HG03139 (cell line): ENCODE measurements at regions not wholly inside any gene's neighbourhood (a gene's known extent, or its start where the extent isn't known, plus 50 kb on each side); places are given as distances from the start of the nearest gene placed in this dataset.
"Not testable (repeated sequence)": the region's sequence is repeated elsewhere in the genome, so short reads cannot be mapped to it uniquely, and the experiment has no call there.

Experiments
- ATAC-seq: cut with Tn5 transposase; IDR thresholded peaks from one replicate; pipeline ENCODE4 v1.9.1; 2021; ENCODE audit not compliant: unreplicated experiment

DNA sequence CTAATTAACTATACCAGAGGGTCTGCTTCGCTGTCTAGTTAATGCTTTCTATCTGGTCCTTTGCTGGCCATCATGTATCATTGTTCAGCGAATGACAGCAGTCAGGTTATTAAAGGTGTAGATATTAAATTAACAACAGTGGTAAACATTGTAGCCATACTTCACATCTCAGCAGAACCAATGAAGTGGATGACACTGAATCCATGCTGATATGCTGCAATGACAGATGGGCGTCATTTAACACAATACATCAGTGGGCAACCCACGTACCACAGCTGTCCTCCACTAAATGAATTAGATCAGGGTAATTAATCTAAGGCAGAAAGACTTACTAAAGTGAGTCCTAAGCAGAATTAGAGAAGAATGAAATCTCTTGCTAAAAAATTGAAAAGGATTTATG lies 767.2 kb downstream of the NXPH1 start:
- ATAC-seq, result no peak

DNA sequence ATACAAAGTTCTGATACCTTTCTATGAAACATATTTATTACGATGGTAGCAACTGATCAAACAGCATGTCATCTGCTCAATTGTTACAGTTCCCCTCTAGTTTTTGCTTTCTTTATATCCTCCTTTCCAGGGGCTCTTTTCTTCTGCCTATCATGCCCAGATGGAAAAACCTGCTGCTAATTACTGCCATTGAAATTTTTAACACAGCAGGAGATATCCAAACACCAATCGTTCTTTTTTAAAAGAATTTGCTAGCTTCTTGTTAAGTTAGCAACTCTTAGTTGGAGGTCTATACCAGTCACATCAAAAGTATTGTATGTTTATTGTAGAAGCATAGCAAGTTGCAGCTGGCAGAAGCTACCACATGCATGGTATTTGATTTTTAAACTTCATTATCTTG lies 768.5 kb downstream of the NXPH1 start:
- ATAC-seq, result no peak

DNA sequence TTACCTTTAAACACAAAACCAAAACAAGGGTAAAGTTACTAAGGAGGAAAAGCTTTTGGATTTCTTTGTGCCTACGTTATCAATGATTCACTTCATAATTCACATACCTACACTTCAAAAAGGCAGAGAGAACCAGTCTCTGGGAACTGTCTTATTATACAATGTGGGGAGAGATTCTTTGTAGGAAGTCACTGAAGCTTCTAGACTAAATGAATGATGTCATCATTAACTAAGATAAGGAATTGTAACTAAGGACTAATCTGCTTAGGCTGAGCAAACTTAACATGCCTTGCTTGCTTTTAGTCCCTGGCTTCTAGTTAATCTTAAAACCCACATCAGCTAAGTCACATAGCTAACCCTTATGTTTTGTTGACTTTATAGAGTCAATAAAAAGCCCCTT lies 771.2 kb downstream of the NXPH1 start:
- ATAC-seq, result no peak

DNA sequence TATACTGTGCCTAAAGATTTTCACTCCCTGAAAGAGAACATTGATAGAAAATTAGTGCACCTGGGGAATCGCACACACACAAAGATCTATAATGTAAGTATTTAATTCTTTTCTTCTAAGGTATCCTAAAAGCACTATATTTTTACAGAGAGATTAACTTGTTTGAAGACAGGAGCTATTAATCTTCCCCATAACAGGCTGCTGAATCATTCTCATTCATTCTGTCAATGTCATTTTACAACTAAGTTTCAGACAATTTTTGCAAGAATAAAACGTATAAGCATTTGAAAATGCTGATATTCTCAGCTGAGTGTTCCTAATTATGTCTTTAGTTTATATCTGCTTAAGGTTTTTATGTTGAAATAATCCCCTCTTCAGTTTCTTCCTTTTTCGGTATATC lies 776.7 kb downstream of the NXPH1 start:
- no peak for ATAC-seq

DNA sequence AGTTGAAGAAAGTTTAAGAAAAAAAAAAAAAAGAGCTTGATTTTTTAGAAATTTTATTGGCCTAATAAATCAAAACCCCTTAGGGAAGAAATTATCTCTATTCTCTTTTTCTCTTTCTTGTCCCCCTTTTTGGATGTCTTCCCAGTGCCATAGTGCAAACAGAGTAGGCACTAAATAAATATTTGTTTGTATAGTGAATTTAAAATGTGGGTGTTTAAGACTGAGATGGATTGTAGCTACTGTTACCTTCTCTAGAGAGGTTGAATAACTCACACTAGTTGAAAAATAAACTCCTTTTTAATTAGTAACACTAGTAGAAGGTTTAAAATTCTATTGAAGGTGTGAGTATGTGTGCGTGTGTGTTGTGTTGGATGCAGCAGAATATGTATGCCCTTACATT lies 783.8 kb downstream of the NXPH1 start:
- no peak for ATAC-seq

DNA sequence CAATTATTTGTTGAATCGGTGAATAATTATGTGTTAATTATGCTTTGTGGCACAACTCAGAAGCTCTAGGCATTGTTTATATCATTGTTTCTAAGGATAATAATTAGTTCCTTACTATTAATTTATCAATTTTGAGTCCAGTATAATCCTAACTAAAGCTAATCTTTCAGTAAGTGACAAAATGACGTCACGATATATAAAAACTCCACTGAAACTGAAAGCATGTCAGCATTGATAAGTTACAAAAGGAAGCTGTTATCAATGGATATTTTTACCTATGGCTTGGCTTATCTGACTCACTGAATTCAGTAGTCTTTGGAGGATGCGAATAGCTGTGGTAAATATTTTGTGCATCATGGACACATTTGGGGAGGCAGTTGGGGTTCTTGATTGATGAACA lies 793.1 kb downstream of the NXPH1 start:
- ATAC-seq, result no peak

DNA sequence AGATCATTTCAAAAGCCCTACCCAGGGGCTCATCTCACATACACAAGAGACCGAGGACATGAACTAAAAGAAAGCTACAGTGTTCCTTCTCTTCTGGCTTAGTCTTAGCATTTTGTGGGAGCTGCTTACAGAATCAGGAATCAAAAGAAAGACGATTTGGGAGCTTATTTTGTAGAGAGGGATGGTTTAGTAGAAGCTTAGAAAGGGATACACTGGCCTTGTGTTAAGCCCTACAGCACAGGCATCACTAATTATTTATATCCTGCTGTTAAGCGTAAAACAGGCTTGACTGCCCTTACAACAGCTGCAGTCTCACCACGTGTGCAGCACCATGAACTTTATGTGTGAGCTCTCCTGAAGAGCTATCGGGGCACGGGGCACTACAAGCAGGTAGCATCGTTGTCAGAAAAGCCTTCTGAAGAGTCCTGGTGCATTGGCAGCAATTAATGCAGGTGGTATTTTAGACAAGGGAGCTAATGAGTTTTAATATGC lies 798.3 kb downstream of the NXPH1 start:
- ATAC-seq, result no peak

DNA sequence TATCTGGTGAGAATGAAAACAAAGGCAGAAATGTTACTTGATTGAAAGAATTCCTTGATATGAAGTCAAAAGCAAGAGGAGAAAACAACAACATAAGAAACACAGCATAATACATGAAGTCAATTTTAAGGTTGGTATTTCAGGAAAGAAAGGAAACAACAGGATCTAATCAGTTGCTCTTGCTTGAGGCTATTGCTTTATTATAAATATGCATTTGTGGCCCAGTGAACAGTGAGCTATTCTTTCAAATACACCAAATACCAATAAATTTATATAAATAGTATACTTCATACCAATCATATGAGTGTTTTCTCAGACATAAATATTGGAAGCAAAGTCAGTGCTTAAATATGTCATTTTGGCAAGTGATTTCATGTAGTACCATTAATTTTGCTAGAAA lies 806.6 kb downstream of the NXPH1 start:
- no peak for ATAC-seq

DNA sequence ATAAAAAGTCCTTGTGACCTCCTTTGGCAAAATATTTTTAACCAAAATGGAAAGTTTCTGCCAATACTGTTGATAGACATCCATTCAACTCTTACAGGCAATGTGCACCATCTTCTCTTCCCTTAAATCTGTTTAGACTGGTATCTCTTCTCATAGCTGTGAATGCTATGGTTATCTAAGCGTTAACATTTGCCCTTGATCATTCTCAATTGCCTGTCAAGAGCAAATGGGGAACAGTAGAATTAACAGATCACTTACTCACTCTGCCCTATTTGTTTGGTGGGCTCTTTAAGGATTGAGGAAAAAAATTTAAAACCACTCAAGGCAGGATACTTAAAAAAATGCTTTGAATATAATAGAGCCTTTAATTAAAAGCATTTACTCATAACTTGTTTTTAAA lies 808.4 kb downstream of the NXPH1 start:
- no peak for ATAC-seq

DNA sequence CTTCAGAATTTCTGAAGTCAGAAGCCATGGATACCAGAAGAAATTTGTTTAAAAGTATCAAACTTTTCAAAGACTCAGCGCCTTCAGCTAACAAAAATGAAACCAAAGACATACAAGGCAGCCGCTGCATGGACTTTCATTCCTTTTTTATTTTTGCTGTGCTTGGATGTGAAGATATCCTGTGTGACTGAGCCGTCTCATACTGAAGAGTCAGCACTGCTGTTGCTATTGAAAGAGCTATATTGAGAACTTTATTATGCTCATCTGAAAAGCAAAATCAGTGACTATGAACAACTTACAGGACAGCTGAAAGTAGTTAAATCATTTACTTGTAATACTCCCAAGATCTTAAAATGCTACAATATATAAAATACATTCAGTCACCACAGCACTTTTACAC lies 809.2 kb downstream of the NXPH1 start:
- ATAC-seq, result no peak

DNA sequence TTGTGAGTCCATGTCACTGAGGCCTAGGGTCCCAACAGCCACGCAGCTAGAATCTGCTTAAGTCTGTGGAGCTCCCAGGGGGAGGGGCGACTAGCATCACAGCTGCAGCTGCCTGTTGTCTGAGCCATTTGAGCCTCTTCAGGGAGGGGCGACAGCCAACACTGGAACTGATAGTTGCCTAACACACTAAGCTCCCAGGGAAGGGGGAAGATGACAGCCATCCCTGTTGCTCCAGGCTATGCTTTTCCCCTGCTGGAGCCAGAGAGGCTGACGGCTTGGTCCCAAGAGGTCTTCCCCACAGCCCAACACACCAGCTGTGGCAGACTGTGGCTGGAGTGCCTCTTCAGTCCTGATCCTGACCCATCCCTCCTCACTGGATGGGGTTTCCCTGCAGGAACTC lies 817.5 kb downstream of the NXPH1 start:
- no peak for ATAC-seq

DNA sequence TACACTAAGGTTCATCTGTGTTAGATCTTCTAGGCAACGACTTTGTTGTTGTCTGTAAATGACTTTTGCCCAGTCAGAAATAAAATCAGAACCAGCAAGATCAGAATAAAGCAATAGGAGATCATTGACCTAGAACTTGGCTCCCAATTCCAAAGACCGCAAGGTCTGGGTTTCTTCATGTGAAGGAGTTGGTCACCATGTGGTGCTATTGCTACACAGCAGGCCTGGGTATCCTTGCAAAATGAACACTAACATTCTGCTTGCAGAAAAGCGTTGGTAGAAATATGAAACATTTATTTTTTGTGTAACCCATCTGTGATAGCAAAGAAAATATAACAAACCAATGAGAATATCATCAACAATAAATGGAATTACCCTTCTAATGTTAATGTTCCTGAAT lies 831.0 kb downstream of the NXPH1 start:
- ATAC-seq, result no peak

DNA sequence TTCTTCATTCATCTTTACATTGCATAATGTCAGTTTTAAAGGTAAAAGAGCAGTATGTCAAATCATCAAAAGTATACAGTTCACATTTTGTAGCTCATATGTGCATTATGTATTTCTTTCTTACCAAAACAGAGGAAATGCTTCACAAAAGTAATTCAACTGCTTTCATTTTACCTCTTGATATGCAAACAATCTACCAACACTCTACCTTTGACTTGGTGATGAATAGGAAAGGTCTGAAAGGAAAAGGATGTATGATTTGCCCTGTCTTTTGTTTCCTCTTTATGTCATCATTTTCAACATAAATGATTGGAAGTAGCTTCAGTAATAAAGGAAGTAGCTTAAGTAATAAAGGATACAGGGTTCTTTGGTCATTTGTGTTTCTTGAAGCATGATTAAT lies 846.7 kb downstream of the NXPH1 start:
- no peak for ATAC-seq

DNA sequence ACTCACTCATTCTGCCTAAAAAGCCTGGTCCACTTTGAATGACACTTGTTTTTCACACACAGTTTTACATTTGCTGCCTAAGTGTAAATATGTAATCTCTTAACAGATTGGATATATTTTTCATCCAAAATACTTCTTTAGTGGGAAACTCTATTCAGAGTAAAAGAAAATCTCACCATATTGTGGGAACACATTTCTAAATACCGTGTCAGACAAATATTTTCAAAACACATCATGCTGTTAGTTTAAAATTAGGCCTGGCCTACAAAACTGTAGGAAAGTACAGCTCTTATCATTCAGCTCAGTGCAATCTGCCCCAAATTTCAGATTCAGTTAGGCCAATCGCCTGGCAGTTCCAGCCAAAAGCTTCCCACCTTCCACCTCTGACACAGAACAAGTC lies 849.8 kb downstream of the NXPH1 start:
- ATAC-seq, result no peak

DNA sequence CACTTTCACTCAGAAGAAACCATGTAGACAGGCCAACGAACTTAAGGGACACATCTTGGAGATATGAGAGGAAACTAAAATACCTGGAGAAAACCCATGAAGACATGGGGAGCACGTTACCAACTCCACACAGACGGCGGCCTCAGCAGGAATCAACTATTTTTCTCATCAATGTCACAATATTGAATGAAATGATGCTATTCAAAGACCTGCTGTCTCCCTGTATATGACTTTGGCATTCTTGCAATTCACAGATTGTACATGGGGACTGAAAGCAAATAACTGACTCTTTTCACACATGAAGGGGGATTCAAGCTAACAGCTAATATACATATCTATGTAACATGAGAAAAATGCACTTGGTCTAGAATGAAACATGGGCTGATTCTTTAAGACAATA lies 869.0 kb downstream of the NXPH1 start:
- no peak for ATAC-seq

DNA sequence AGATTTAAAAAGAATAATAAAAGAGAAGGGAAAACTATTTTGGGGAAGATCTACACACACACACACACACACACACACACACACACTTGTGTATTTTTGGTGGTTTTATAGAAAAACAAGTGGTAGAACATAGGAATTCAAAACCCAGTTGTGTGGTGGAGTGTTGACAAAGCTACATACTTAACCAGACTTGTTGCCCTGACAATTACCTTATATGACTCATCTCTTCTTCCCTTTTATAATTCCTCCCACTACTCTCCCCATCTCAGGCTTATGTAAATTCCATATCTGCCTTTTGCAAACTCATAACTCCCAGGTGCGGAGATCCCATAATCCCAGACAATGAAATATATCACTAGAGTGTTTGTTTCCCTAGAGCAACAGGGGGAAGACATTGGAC lies 873.7 kb downstream of the NXPH1 start:
- no peak for ATAC-seq

DNA sequence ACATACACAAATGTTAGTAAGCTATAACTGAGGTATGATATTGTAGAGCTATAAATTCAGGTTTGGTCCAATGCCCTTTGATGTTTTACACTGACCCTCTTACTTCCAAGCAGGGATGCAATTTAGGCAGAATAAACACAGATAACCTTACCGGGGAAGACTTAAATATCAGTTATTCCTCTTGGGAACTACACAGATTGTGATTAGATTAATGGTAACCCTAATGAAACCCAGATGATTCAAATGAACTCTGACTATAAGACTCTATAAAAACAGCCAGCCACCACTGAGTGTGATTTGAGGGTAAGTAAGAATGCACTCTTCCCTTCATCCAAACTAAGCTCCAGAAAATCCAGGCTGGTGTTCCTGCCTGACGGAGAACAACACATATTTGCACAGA lies 891.1 kb downstream of the NXPH1 start:
- no peak for ATAC-seq

DNA sequence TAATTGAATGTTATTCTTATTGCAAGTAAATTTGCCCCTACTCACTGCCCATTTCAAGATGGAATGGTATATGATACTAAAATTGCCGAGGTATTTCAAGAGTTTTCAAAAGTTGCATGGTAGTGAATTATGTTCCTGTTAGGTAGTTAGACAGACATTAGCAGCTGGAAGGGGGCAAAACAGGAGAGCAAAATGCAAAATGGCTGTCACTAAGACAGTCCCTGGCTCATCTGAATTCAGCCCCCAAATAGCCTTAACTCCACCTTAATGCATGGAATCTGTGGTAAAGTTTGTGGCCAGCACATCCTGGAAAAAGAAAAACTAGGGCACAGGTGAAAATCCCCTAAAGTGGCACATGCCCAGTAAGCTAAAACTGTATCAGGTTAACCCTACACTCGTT lies 894.9 kb downstream of the NXPH1 start:
- no peak for ATAC-seq

DNA sequence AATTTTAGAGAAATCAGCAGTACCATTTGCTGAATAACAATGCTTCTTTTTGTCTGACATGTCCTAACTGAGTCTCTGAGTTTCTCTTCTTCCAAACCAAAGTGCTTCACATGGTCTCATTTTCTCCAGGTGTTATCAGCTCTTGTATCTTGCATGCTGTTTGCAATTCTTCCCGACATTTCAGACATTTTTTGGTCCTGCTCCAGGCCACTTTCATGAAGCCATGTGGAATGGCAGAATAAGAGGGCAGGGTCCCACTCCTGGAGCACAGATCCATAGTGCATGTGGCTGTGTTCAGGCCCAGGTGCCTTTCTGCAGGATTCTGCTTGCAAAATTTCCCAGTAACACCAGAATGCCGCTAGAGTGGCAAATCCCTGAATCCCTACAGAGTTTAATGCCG lies 916.2 kb downstream of the NXPH1 start:
- no peak for ATAC-seq

DNA sequence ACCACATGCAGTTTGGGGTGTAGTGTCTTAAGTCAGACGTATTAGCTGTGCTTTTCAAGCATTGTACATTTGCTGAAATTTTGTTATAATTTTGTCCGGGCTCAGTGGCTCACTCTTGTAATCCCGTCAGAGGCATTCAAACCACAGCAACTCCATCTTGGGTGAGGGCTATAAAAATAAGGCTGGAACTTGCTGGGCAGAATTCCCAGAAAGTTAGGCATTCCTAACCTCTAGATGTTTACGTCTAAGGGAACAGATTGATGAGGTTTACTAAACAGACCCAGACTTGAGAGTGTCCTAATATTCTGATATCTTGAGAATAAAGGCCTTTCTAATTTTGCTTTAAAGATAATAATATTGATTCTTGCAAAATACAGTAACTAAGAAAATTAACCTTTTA lies 957.8 kb downstream of the NXPH1 start:
- no peak for ATAC-seq

DNA sequence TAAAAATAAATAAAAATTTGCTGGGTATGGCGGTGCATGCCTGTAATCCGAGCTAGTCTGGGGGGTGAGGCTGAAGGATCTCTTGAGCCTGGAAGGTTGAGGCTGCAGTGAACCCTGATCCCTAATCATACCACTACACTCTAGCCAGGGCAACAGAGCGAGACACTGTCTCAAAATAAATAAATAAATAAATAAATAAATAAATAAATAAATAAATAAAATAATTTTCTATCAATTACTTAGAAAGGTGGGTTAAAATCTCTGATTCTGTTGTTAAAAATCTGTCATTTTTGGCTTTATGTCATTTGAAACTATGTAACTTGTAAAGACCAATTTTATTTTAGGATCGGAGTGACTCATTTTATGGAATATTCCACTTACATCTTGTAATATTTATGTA lies 958.6 kb downstream of the NXPH1 start:
- ATAC-seq, result no peak

DNA sequence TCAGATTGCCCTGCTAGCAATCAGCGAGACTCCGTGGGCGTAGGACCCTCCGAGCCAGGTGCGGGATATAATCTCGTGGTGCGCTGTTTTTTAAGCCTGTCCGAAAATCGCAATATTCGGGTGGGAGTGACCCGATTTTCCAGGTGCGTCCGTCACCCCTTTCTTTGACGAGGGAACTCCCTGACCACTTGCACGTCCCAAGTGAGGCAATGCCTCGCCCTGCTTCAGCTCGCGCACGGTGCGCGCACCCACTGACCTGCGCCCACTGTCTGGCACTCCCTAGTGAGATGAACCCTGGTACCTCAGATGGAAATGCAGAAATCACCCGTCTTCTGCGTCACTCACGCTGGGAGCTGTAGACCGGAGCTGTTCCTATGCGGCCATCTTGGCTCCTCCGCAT lies 971.0 kb downstream of the NXPH1 start:
- ATAC-seq, result not testable (repeated sequence)

DNA sequence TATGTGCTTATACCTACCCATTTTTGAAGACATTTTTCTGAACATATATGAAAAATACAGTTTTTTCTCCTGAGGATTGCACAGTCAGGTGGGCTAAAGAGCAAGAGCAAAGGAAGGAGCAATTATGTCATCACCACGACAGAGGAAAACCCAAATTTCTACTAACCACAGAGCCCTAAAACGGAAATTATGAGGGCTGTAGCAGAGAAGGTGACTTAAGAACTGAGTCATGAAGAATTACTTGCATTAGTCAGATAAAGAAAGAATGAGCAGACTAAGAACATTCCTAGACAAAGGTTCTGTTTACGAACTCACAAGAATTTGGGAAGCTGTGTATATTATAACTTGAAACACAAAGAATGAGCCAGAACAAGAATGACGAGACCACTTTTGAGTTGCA lies 974.4 kb downstream of the NXPH1 start:
- ATAC-seq, result no peak

DNA sequence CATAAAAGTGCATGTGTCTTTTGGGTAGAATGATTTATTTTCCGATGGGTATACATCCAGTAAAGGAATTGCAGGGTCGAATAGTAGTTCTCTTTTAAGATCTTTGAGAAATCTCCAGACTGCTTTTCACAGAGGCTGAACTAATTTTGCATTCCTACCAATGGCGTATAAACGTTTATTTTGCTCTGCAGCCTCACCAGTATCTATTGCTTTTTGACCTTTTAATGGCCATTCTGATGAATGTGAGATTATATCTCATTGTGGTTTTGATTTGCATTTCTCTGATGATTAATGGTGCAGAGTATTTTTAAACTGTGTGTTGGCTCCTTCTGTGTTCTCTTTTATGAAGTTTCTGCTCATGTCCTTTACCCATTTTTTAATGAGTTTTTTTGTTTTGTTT lies 1020.1 kb downstream of the NXPH1 start:
- ATAC-seq, result no peak
